ENCODE measurements at regions not wholly inside any gene's neighbourhood (a gene's known extent, or its start where the extent isn't known, plus 50 kb on each side); places are given as distances from the start of the nearest gene placed in this dataset.
"Not testable (repeated sequence)": the region's sequence is repeated elsewhere in the genome, so short reads cannot be mapped to it uniquely, and the experiment has no call there.

- ATAC-seq (no peak), DNase-seq (no peak)
These were observed 199.6 kb upstream of the LRP1B start for GRCh38 chr2:142330458-142330857.

GRCh38 chr2:142325870-142326269, 195.1 kb upstream of the LRP1B start:
- no peak for DNase-seq
- no peak for ATAC-seq

- DNase-seq (no peak), ATAC-seq (no peak)
These were observed 192.4 kb upstream of the LRP1B start for GRCh38 chr2:142323206-142323605.

GRCh38 chr2:142321706-142322280, 191.0 kb upstream of the LRP1B start:
- no peak for ATAC-seq
- no peak for DNase-seq

GRCh38 chr2:142320067-142320466, 189.3 kb upstream of the LRP1B start:
- ATAC-seq, result no peak

GRCh38 chr2:142316049-142316448, 185.2 kb upstream of the LRP1B start:
- ATAC-seq (no peak), DNase-seq (no peak)

More at GRCh38 chr2:142320067-142320466, 189.3 kb upstream of the LRP1B start:
- DNase-seq, result no peak

GRCh38 chr2:142315346-142315745, 184.5 kb upstream of the LRP1B start:
- no peak for DNase-seq
- no peak for ATAC-seq

- ATAC-seq (no peak), DNase-seq (no peak)
These were observed 183.3 kb upstream of the LRP1B start for GRCh38 chr2:142314164-142314563.

GRCh38 chr2:142310530-142310929, 179.7 kb upstream of the LRP1B start:
- ATAC-seq (no peak), DNase-seq (no peak)

GRCh38 chr2:142308744-142309143, 177.9 kb upstream of the LRP1B start:
- DNase-seq, result no peak
- no peak for ATAC-seq

GRCh38 chr2:142307616-142308115, 176.8 kb upstream of the LRP1B start:
- DNase-seq (no peak), ATAC-seq (no peak)

GRCh38 chr2:142307086-142307485, 176.3 kb upstream of the LRP1B start:
- no peak for DNase-seq
- no peak for ATAC-seq

GRCh38 chr2:142306131-142306530, 175.3 kb upstream of the LRP1B start:
- DNase-seq (no peak), ATAC-seq (no peak)

- ATAC-seq, result no peak
- DNase-seq, result no peak
These were observed 169.7 kb upstream of the LRP1B start for GRCh38 chr2:142300517-142300916.

GRCh38 chr2:142299021-142299420, 168.2 kb upstream of the LRP1B start:
- no peak for ATAC-seq

GRCh38 chr2:142294225-142294624, 163.4 kb upstream of the LRP1B start:
- no peak for ATAC-seq
- DNase-seq, result no peak

More at GRCh38 chr2:142299021-142299420, 168.2 kb upstream of the LRP1B start:
- no peak for DNase-seq

- ATAC-seq (no peak), DNase-seq (no peak)
These were observed 161.2 kb upstream of the LRP1B start for GRCh38 chr2:142291969-142292368.

- ATAC-seq (no peak), DNase-seq (no peak)
These were observed 160.1 kb upstream of the LRP1B start for GRCh38 chr2:142290931-142291330.

- no peak for ATAC-seq
- DNase-seq, result no peak
These were observed 155.8 kb upstream of the LRP1B start for GRCh38 chr2:142286618-142287017.

- DNase-seq (no peak), ATAC-seq (no peak)
These were observed 154.7 kb upstream of the LRP1B start for GRCh38 chr2:142285480-142285879.

GRCh38 chr2:142284336-142284735, 153.5 kb upstream of the LRP1B start:
- ATAC-seq, DNase-seq: not testable (repeated sequence)

GRCh38 chr2:142280831-142281230, 150.0 kb upstream of the LRP1B start:
- ATAC-seq (no peak), DNase-seq (no peak)

- no peak for ATAC-seq
- DNase-seq, result no peak
These were observed 140.2 kb upstream of the LRP1B start for GRCh38 chr2:142270990-142271389.

- no peak for DNase-seq
- ATAC-seq, result no peak
These were observed 139.5 kb upstream of the LRP1B start for GRCh38 chr2:142270291-142270690.

GRCh38 chr2:142259356-142259755, 128.5 kb upstream of the LRP1B start:
- DNase-seq (no peak), ATAC-seq (no peak)
